ENCODE measurements at regions not wholly inside any gene's neighbourhood (a gene's known extent, or its start where the extent isn't known, plus 50 kb on each side); places are given as distances from the start of the nearest gene placed in this dataset.

DNA sequence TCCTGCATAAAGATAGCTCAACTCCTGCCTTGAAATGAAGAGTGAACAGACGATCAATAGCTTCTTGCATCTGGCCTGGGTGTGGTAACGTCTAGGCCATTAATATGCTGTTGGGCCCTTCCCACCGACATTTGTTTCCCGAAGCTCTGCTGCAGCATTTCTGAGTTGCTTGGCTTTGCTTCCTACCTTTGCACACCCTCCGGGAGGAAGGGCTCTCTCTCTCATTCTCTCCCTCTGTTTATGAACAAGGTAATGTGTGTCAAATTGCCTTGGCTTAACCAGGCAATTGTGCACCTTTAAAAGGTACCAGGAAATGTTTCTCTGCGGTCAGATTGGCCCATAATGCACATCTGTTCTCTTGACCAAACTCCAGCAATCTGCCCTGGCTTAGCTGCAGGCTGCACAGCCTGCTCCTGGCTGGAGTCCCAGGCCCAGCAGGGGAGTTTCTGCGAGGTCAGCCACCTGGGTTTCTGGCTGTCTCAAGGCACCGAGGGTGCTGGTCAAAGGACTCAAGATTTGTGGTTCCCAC, 223.7 kb downstream of the SNX10 start:
- H3K9me3 ChIP-seq: no peaks in the 10 kb centered on the region
- no peaks in the 10 kb centered on the region for H3K27me3 ChIP-seq
- H3K4me1 ChIP-seq: peaks cover 0 to 11% (median 0%) of the 10 kb centered on the region in 4 donors
- TF ChIP-seq POLR2AphosphoS5 (IDR thresholded peaks at IDR 0.05): peak in 2 of 3 donors; percentile 29 to 33
- TF ChIP-seq, protein P1, sequence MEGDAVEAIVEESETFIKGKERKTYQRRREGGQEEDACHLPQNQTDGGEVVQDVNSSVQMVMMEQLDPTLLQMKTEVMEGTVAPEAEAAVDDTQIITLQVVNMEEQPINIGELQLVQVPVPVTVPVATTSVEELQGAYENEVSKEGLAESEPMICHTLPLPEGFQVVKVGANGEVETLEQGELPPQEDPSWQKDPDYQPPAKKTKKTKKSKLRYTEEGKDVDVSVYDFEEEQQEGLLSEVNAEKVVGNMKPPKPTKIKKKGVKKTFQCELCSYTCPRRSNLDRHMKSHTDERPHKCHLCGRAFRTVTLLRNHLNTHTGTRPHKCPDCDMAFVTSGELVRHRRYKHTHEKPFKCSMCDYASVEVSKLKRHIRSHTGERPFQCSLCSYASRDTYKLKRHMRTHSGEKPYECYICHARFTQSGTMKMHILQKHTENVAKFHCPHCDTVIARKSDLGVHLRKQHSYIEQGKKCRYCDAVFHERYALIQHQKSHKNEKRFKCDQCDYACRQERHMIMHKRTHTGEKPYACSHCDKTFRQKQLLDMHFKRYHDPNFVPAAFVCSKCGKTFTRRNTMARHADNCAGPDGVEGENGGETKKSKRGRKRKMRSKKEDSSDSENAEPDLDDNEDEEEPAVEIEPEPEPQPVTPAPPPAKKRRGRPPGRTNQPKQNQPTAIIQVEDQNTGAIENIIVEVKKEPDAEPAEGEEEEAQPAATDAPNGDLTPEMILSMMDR (IDR thresholded peaks at IDR 0.05): no peak
- peak; percentile 46 to 82 for DNase-seq
- WGBS, 5 donors: 11 to 27% (median 19%) methylated on average over 8 of the region's 8 CpGs
- no peak overlapping the region for H3K27ac ChIP-seq
- no peak overlapping the region for H3K4me3 ChIP-seq
- no peaks in the 10 kb centered on the region for H3K36me3 ChIP-seq
- intact Hi-C loops (cut with DNase I; ENCODE audit: low total_unique reads): no loop called here

DNA sequence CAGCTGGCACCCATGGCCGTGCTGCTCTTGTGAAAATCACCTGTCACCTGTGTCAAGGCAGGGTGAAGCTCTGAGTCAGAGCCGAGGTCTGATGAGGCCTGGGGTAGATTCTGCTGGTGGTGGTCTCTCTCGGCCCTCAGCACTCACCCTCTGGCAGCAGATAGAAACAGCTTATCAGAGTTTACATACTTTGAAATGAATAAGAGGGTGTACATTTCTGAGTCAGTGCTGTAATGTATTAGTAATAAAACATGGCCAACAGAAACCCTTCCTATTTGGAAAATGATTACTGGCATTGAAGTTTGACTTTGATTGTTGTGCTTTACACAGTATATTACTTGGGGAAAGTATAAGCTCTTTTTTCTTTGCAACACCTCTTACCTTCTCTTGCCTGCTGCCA, 228.8 kb downstream of the SNX10 start:
- 37 to 68% (median 59%) methylated on average over 3 of the region's 3 CpGs for WGBS, 5 donors

DNA sequence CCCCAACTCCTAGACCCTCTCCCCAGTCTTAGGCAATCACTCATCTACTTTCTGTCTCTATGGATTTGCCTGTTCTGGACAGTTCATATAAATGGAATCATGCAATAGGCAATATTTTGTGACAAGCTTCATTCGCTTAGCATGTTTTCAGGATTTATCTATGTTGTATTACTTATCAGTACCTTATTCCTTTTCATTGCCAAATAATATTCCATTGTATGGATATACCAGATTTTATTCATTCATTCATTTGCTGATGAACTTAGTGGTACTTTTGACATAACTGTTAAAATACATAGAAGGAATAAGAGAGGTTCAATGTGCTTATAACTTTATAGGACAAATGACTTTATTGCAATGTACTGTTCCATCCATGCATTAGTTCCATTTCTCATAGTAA, 231.0 kb downstream of the SNX10 start:
- intact Hi-C loops (cut with DNase I; ENCODE audit: low total_unique reads): no loop called here
- no peak for DNase-seq
- WGBS, 5 donors: 94 to 100% (median 97%) methylated on average over 1 of the region's 1 CpG

More for the DNA sequence above, 228.8 kb downstream of the SNX10 start:
- H3K27ac ChIP-seq: no peak overlapping the region
- H3K4me3 ChIP-seq: no peak overlapping the region
- no peak for DNase-seq
- no peak for TF ChIP-seq EP300 (IDR thresholded peaks at IDR 0.05)
- H3K36me3 ChIP-seq: no peaks in the 10 kb centered on the region
- peaks cover 0 to 3% (median 0%) of the 10 kb centered on the region in 4 donors for H3K4me1 ChIP-seq
- H3K27me3 ChIP-seq: no peaks in the 10 kb centered on the region
- peaks cover 0 to 4% (median 0%) of the 10 kb centered on the region in 4 donors for H3K9me3 ChIP-seq
- intact Hi-C loops (cut with DNase I; ENCODE audit: low total_unique reads): no loop called here

DNA sequence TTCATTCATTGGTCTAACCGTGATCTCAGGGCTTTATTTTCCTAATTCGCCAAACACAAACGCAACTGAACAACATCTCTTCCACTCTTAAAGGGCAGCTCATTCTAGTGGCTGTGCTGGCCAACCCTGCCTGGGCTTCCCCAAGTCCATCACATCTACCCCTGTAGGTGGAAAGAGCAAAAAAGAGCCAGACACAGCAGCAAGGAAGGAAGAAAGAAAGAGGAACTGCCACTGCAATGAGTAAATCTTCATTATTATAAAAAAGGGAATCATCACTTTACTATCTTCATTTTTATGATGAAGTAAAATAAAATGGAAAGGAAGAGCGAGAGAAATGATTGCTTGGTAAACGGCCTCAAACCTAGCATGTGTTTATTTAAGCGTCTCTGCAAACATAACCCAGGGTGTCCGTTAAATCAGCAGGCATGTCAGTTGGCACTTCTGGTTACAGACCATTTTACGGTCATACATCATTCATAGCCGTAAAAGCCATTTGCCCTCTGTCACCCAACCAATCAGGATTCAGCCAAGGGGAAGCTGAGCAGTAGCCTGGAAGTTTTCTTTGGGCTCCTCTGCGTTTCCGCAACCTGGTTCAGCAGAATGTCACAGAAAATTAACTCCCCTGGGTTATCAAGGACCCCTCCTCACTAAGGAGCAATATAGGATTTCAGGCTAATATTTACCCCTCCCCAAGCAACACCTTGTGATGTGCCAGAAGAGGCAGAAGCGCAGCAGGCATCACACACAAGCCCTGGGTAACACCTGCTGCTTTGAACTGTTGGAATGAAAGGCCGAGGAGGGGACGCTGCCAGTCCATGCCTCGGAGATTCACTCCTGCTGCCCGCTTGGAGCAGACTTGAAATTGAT, 234.0 kb downstream of the SNX10 start:
- 68 to 79% (median 78%) methylated on average over 15 to 16 of the region's 16 CpGs for WGBS, 5 donors
- Histone ChIP-seq H3K9me3 (peaks cover 0 to 4% (median 0%) of the 10 kb centered on the region in 4 donors), H3K27ac (no peak overlapping the region), H3K27me3 (no peaks in the 10 kb centered on the region), H3K4me1 (no peaks in the 10 kb centered on the region), H3K4me3 (no peak overlapping the region), H3K36me3 (no peaks in the 10 kb centered on the region)
- no peak for DNase-seq
- intact Hi-C loops (cut with DNase I; ENCODE audit: low total_unique reads): no loop called here
- TF ChIP-seq, protein P1 (IDR thresholded peaks at IDR 0.05): no peak
- TF ChIP-seq POLR2A (IDR thresholded peaks at IDR 0.05) (no peak), EP300 (IDR thresholded peaks at IDR 0.05) (no peak), POLR2AphosphoS5 (IDR thresholded peaks at IDR 0.05) (no peak)

More for the DNA sequence above, 231.0 kb downstream of the SNX10 start:
- TF ChIP-seq, protein P1 (IDR thresholded peaks at IDR 0.05): no peak
- no peak for TF ChIP-seq POLR2A (IDR thresholded peaks at IDR 0.05)
- TF ChIP-seq EP300 (IDR thresholded peaks at IDR 0.05): no peak
- TF ChIP-seq POLR2AphosphoS5 (IDR thresholded peaks at IDR 0.05): no peak
- Histone ChIP-seq H3K9me3 (peaks cover 0 to 4% (median 0%) of the 10 kb centered on the region in 4 donors), H3K36me3 (no peaks in the 10 kb centered on the region), H3K27me3 (no peaks in the 10 kb centered on the region), H3K4me3 (no peak overlapping the region), H3K4me1 (no peaks in the 10 kb centered on the region), H3K27ac (no peak overlapping the region)

DNA sequence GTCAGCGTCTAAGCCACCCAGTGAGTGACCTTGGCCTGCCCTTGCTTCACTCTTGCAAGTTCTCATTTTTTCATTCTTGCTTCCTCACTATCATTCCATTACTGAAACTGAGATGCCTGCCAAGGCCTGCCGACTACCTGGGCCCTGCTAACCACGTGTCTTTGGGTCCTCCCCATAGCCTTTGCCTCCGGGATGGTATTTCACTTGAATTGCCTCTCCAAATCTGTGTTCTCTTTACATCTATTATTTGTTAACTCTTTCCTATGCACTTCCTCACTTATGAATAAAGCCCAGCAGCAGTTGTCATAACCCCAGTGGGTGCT, 234.6 kb downstream of the SNX10 start:
- H3K4me1 ChIP-seq: no peaks in the 10 kb centered on the region
- H3K27ac ChIP-seq: no peak overlapping the region
- H3K36me3 ChIP-seq: no peaks in the 10 kb centered on the region
- TF ChIP-seq, protein P1 (IDR thresholded peaks at IDR 0.05): no peak
- TF ChIP-seq EP300 (IDR thresholded peaks at IDR 0.05) (no peak), POLR2A (IDR thresholded peaks at IDR 0.05) (no peak), POLR2AphosphoS5 (IDR thresholded peaks at IDR 0.05) (no peak)
- H3K27me3 ChIP-seq: no peaks in the 10 kb centered on the region
- intact Hi-C loops (cut with DNase I; ENCODE audit: low total_unique reads): no loop called here
- DNase-seq: no peak
- H3K9me3 ChIP-seq: peaks cover 0 to 4% (median 0%) of the 10 kb centered on the region in 4 donors
- H3K4me3 ChIP-seq: no peak overlapping the region
- WGBS, 5 donors: 54 to 66% (median 58%) methylated on average over 4 of the region's 4 CpGs

All from stomach (tissue), 8 donors.